GM21360 (cell line): ENCODE measurements at regions not wholly inside any gene's neighbourhood (a gene's known extent, or its start where the extent isn't known, plus 50 kb on each side); places are given as distances from the start of the nearest gene placed in this dataset.

ENCODE experiments used
- ATAC-seq: cut with Tn5 transposase; IDR thresholded peaks from one replicate; pipeline ENCODE4 v1.9.1; 2021; ENCODE audit warnings: mild to moderate bottlenecking, moderate library complexity; ENCODE audit not compliant: unreplicated experiment

- no peak for ATAC-seq
Measured at GRCh38 chr1:163794551-163794950, 472.8 kb downstream of the NUF2 start.

- ATAC-seq = no peak
Measured at GRCh38 chr1:163796394-163796821, 474.7 kb downstream of the NUF2 start.

- ATAC-seq = no peak
Measured at GRCh38 chr1:163797816-163798215, 476.1 kb downstream of the NUF2 start.

GRCh38 chr1:163799190-163799805 is 477.5 kb downstream of the NUF2 start:
- ATAC-seq = no peak

GRCh38 chr1:163807331-163808049 is 485.7 kb downstream of the NUF2 start:
- ATAC-seq = no peak

GRCh38 chr1:163813251-163813650 is 491.5 kb downstream of the NUF2 start:
- ATAC-seq = no peak

- no peak for ATAC-seq
Measured at GRCh38 chr1:163820226-163820625, 498.5 kb downstream of the NUF2 start.

GRCh38 chr1:163820766-163821165 is 499.0 kb downstream of the NUF2 start:
- ATAC-seq = no peak

- no peak for ATAC-seq
Measured at GRCh38 chr1:163821679-163822078, 499.9 kb downstream of the NUF2 start.

GRCh38 chr1:163823017-163823416 is 501.3 kb downstream of the NUF2 start:
- ATAC-seq = no peak

- no peak for ATAC-seq
Measured at GRCh38 chr1:163824006-163824405, 502.3 kb downstream of the NUF2 start.

GRCh38 chr1:163824490-163824889 is 502.7 kb downstream of the NUF2 start:
- no peak for ATAC-seq

GRCh38 chr1:163826500-163826899 is 504.7 kb downstream of the NUF2 start:
- ATAC-seq = no peak

- ATAC-seq = no peak
Measured at GRCh38 chr1:163834778-163835177, 513.0 kb downstream of the NUF2 start.

- no peak for ATAC-seq
Measured at GRCh38 chr1:163836481-163836880, 514.7 kb downstream of the NUF2 start.

- ATAC-seq = no peak
Measured at GRCh38 chr1:163837206-163837605, 515.5 kb downstream of the NUF2 start.

- no peak for ATAC-seq
Measured at GRCh38 chr1:163842571-163842970, 520.8 kb downstream of the NUF2 start.

- no peak for ATAC-seq
Measured at GRCh38 chr1:163844459-163844858, 522.7 kb downstream of the NUF2 start.

- ATAC-seq = no peak
Measured at GRCh38 chr1:163845279-163845678, 523.5 kb downstream of the NUF2 start.

- ATAC-seq = no peak
Measured at GRCh38 chr1:163863731-163864130, 542.0 kb downstream of the NUF2 start.

GRCh38 chr1:163864207-163864606 is 542.5 kb downstream of the NUF2 start:
- ATAC-seq = no peak

GRCh38 chr1:163866564-163866963 is 544.8 kb downstream of the NUF2 start:
- no peak for ATAC-seq

- ATAC-seq = no peak
Measured at GRCh38 chr1:163870666-163871065, 548.9 kb downstream of the NUF2 start.
